H1 (cell line): ENCODE measurements at regions not wholly inside any gene's neighbourhood (a gene's known extent, or its start where the extent isn't known, plus 50 kb on each side); places are given as distances from the start of the nearest gene placed in this dataset.

Experiments used
- FOSL1 ChIP-seq: IDR thresholded peaks from 2 replicates; pipeline ENCODE4 v1.6.1; 2011; ENCODE audit warnings: mild to moderate bottlenecking, low read depth, low read length, moderate library complexity; ENCODE audit not compliant: insufficient read depth
- RFX5 ChIP-seq: IDR thresholded peaks from 2 replicates; pipeline ENCODE4 v1.6.1; 2011; ENCODE audit warnings: low read depth, low read length, improper control_type of control experiment, borderline replicate concordance
- TF ChIP-seq, protein P1 (sequence below): IDR thresholded peaks from 2 replicates; pipeline ENCODE4 v1.6.1; 2012; ENCODE audit warnings: low read length, inconsistent platforms

DNA sequence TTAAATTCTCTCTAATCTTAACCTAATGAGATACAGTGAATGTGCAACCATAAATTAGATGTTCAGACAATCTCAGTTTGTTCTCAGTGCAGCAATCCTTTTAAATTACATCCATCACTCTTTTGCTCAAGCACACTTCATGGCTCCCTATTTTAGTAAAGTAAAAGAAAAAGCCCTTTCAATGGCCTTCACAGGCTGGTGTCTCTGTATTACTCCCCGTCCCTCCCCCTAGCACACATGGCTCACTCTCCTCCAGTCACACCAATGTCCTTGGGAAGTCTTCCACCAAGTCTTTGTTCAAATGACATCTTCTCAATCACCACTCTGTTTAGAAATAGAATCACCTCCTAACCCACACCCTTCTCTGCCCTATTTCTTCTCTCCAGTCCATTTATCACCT is 60.3 kb upstream of the RGS7 start (continued):
- TF ChIP-seq RFX5 (no peak), FOSL1 (no peak)
- TF ChIP-seq, protein P1, sequence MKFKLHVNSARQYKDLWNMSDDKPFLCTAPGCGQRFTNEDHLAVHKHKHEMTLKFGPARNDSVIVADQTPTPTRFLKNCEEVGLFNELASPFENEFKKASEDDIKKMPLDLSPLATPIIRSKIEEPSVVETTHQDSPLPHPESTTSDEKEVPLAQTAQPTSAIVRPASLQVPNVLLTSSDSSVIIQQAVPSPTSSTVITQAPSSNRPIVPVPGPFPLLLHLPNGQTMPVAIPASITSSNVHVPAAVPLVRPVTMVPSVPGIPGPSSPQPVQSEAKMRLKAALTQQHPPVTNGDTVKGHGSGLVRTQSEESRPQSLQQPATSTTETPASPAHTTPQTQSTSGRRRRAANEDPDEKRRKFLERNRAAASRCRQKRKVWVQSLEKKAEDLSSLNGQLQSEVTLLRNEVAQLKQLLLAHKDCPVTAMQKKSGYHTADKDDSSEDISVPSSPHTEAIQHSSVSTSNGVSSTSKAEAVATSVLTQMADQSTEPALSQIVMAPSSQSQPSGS = no peak
- TF ChIP-seq, all 59 proteins: peak for 0
